ENCODE measurements at regions not wholly inside any gene's neighbourhood (a gene's known extent, or its start where the extent isn't known, plus 50 kb on each side); places are given as distances from the start of the nearest gene placed in this dataset.

DNA sequence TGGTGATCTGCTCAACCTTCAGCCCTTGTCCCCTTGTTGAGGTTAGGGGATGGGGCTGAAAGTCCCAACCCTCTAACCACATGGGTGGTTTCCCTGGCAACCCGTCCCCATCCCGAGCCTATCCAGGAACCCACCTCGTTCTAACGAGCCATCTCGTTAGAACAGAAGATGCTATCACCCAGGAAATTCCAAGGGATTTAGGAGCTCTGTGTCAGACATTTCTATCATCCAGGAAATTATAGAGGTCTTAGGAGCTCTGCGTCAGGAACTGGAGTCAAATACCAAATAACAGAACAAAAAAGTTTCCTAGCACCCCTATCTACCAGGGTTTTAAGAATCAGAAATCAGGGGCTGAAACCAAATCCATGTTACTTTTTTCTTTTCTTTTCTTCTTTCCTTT is 90.3 kb upstream of the LCLAT1 start:
- H3K79me2 ChIP-seq (replicated peaks; ENCODE audit: insufficient read depth, low read length) = no peaks in the 10 kb centered on the region
- H4K20me1 ChIP-seq (ENCODE audit: insufficient read depth) = no peaks in the 10 kb centered on the region
- H3K9ac ChIP-seq (ENCODE audit: low read length) = no peak overlapping the region
- H3K36me3 ChIP-seq (ENCODE audit: insufficient read depth, low read length) = no peaks in the 10 kb centered on the region
- H3K27me3 ChIP-seq (ENCODE audit: insufficient read depth, low read depth, low read length) = no peaks in the 10 kb centered on the region
- no peak for TF ChIP-seq EZH2 (IDR thresholded peaks at IDR 0.05; ENCODE audit: borderline replicate concordance, insufficient read depth, low read length, poor library complexity, severe bottlenecking)
- TF ChIP-seq, protein P1, sequence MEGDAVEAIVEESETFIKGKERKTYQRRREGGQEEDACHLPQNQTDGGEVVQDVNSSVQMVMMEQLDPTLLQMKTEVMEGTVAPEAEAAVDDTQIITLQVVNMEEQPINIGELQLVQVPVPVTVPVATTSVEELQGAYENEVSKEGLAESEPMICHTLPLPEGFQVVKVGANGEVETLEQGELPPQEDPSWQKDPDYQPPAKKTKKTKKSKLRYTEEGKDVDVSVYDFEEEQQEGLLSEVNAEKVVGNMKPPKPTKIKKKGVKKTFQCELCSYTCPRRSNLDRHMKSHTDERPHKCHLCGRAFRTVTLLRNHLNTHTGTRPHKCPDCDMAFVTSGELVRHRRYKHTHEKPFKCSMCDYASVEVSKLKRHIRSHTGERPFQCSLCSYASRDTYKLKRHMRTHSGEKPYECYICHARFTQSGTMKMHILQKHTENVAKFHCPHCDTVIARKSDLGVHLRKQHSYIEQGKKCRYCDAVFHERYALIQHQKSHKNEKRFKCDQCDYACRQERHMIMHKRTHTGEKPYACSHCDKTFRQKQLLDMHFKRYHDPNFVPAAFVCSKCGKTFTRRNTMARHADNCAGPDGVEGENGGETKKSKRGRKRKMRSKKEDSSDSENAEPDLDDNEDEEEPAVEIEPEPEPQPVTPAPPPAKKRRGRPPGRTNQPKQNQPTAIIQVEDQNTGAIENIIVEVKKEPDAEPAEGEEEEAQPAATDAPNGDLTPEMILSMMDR (IDR thresholded peaks at IDR 0.05; ENCODE audit: poor library complexity, severe bottlenecking) = no peak
- no peak for TF ChIP-seq SMC3 (conservative IDR thresholded peaks at IDR 0.05; ENCODE audit: poor library complexity)
- no peak for TF ChIP-seq TAF1 (IDR thresholded peaks at IDR 0.05; ENCODE audit: low read depth)
- TF ChIP-seq POLR2AphosphoS5 (IDR thresholded peaks at IDR 0.05) = no peak
- TF ChIP-seq MXI1 (conservative IDR thresholded peaks at IDR 0.05; ENCODE audit: poor library complexity, severe bottlenecking) = no peak
- TF ChIP-seq RAD21 (conservative IDR thresholded peaks at IDR 0.05) = no peak
- TF ChIP-seq REST (IDR thresholded peaks at IDR 0.05; ENCODE audit: borderline replicate concordance) = no peak
- no peak for TF ChIP-seq EP300 (conservative IDR thresholded peaks at IDR 0.05; ENCODE audit: poor library complexity, severe bottlenecking)
- H3K4me3 ChIP-seq (ENCODE audit: low read length) = no peak overlapping the region
- H3F3A ChIP-seq (ENCODE audit: insufficient read depth, low read length, poor library complexity, severe bottlenecking) = no peaks in the 10 kb centered on the region
- H3K9me2 ChIP-seq (ENCODE audit: insufficient read depth, low read length) = no peaks in the 10 kb centered on the region
- H3K9me3 ChIP-seq (ENCODE audit: low read length) = no peaks in the 10 kb centered on the region
- no peak overlapping the region for H2AFZ ChIP-seq (ENCODE audit: low read depth, low read length)
- H3K27ac ChIP-seq (ENCODE audit: low read length) = no peak overlapping the region
- no peak overlapping the region for H3K4me2 ChIP-seq (ENCODE audit: low read length)

DNA sequence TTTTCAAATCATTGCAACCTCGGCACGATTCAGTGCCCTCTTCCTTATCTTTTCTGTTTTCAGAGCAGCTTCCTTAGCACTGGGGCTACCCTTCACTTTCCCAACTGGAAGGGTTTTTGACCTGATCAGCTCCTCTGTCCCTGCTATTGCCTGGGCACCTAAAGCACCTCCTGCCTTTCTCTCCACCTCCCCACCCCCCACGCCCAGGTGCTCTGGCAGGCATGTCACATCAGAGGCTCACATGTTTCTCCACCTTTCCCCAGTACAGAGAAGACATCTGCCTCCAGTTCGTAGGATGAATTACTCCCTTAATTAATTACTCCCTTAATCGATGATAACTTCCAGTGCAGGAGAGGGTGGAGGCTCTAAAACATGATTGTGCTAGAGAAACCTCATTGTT is 88.7 kb upstream of the LCLAT1 start:
- Histone ChIP-seq H3K27me3 (ENCODE audit: insufficient read depth, low read depth, low read length) (no peaks in the 10 kb centered on the region), H3K36me3 (ENCODE audit: insufficient read depth, low read length) (no peaks in the 10 kb centered on the region), H4K20me1 (ENCODE audit: insufficient read depth) (no peaks in the 10 kb centered on the region), H3F3A (ENCODE audit: insufficient read depth, low read length, poor library complexity, severe bottlenecking) (no peaks in the 10 kb centered on the region), H3K27ac (ENCODE audit: low read length) (no peak overlapping the region), H3K9ac (ENCODE audit: low read length) (no peak overlapping the region), H3K9me3 (ENCODE audit: low read length) (no peaks in the 10 kb centered on the region), H3K9me2 (ENCODE audit: insufficient read depth, low read length) (no peaks in the 10 kb centered on the region), H3K79me2 (replicated peaks; ENCODE audit: insufficient read depth, low read length) (no peaks in the 10 kb centered on the region), H3K4me3 (ENCODE audit: low read length) (no peak overlapping the region), H2AFZ (ENCODE audit: low read depth, low read length) (no peak overlapping the region), H3K4me2 (ENCODE audit: low read length) (no peak overlapping the region)
- TF ChIP-seq SMC3 (conservative IDR thresholded peaks at IDR 0.05; ENCODE audit: poor library complexity) = no peak
- no peak for TF ChIP-seq EP300 (conservative IDR thresholded peaks at IDR 0.05; ENCODE audit: poor library complexity, severe bottlenecking)
- no peak for TF ChIP-seq MXI1 (conservative IDR thresholded peaks at IDR 0.05; ENCODE audit: poor library complexity, severe bottlenecking)
- TF ChIP-seq, protein P1 (IDR thresholded peaks at IDR 0.05; ENCODE audit: poor library complexity, severe bottlenecking) = no peak
- TF ChIP-seq POLR2AphosphoS5 (IDR thresholded peaks at IDR 0.05) = no peak
- TF ChIP-seq TAF1 (IDR thresholded peaks at IDR 0.05; ENCODE audit: low read depth) = no peak
- TF ChIP-seq EZH2 (IDR thresholded peaks at IDR 0.05; ENCODE audit: borderline replicate concordance, insufficient read depth, low read length, poor library complexity, severe bottlenecking) = no peak
- TF ChIP-seq REST (IDR thresholded peaks at IDR 0.05; ENCODE audit: borderline replicate concordance) = no peak
- no peak for TF ChIP-seq RAD21 (conservative IDR thresholded peaks at IDR 0.05)
